Activated naive CD4-positive, alpha-beta T cell treated with anti-CD3 and anti-CD28 coated beads for 36 hours (primary cell): ENCODE measurements at regions not wholly inside any gene's neighbourhood (a gene's known extent, or its start where the extent isn't known, plus 50 kb on each side); places are given as distances from the start of the nearest gene placed in this dataset.

Source experiments
- CTCF ChIA-PET: fragments of 350-600 bp; sonication (Branson Sonifier 250); formaldehyde crosslinking; loops from one replicate; lab custom pipeline; 2021; ENCODE audit warnings: antibody characterized with exemption; lab: Charles Lee
- DNase-seq: peaks from one replicate; pipeline ENCODE4 v3.0.0-alpha.2; 2020
- H3K27ac Mint-ChIP-seq: one replicate; pipeline ENCODE4 v1.8.0; 2021; ENCODE audit warnings: mild to moderate bottlenecking, mixed read lengths
- H3K27me3 Mint-ChIP-seq: one replicate; pipeline ENCODE4 v1.8.0; 2021; ENCODE audit warnings: low read depth, mixed read lengths
- H3K36me3 Mint-ChIP-seq: one replicate; pipeline ENCODE4 v1.8.0; 2021; ENCODE audit warnings: low read depth, mixed read lengths
- H3K4me1 Mint-ChIP-seq: one replicate; pipeline ENCODE4 v1.8.0; 2021; ENCODE audit warnings: low read depth, mixed read lengths
- H3K4me3 Mint-ChIP-seq: one replicate; pipeline ENCODE4 v1.8.0; 2021; ENCODE audit warnings: mild to moderate bottlenecking, moderate library complexity, mixed read lengths
- H3K9me3 Mint-ChIP-seq: one replicate; pipeline ENCODE4 v1.8.0; 2021; ENCODE audit warnings: mixed read lengths
- intact Hi-C: fragments of 100-400 bp; cut with micrococcal nuclease; formaldehyde crosslinking; loops from one replicate; pipeline ENCODE4 v1.15.1; 2023

GRCh38 chr17:37802712-37803416 is 58.0 kb upstream of the HNF1B start:
- H3K36me3 Mint-ChIP-seq, result no peaks in the 10 kb centered on the region
- H3K27me3 Mint-ChIP-seq, result peaks cover 6% of the 10 kb centered on the region
- H3K4me1 Mint-ChIP-seq, result no peaks in the 10 kb centered on the region
- no peak for DNase-seq
- H3K27ac Mint-ChIP-seq, result no peak overlapping the region
- CTCF ChIA-PET, result no interaction called here
- intact Hi-C loops, result no loop called here
- H3K9me3 Mint-ChIP-seq, result no peaks in the 10 kb centered on the region
- H3K4me3 Mint-ChIP-seq, result no peak overlapping the region

- Mint-ChIP-seq H3K27ac (no peak overlapping the region), H3K9me3 (no peaks in the 10 kb centered on the region), H3K4me3 (no peak overlapping the region), H3K36me3 (no peaks in the 10 kb centered on the region), H3K4me1 (no peaks in the 10 kb centered on the region), H3K27me3 (peaks cover 8% of the 10 kb centered on the region)
- DNase-seq, result no peak
- intact Hi-C loops, result no loop called here
- CTCF ChIA-PET, result interaction anchor here (0.9 kb wide), 1 partner anchor 10 kb away, joined by 3 read pairs; no protein-coding TSS in a partner anchor
Measured at GRCh38 chr17:37802061-37802595, 57.3 kb upstream of the HNF1B start.

GRCh38 chr17:37801171-37801570 is 56.3 kb upstream of the HNF1B start:
- H3K9me3 Mint-ChIP-seq, result no peaks in the 10 kb centered on the region
- intact Hi-C loops, result no loop called here
- no peak for DNase-seq
- no peaks in the 10 kb centered on the region for H3K36me3 Mint-ChIP-seq
- peaks cover 8% of the 10 kb centered on the region for H3K27me3 Mint-ChIP-seq
- no peak overlapping the region for H3K4me3 Mint-ChIP-seq
- CTCF ChIA-PET, result interaction anchor here (0.9 kb wide), 1 partner anchor 9 kb away, joined by 3 read pairs; no protein-coding TSS in a partner anchor
- no peaks in the 10 kb centered on the region for H3K4me1 Mint-ChIP-seq
- no peak overlapping the region for H3K27ac Mint-ChIP-seq

DNA sequence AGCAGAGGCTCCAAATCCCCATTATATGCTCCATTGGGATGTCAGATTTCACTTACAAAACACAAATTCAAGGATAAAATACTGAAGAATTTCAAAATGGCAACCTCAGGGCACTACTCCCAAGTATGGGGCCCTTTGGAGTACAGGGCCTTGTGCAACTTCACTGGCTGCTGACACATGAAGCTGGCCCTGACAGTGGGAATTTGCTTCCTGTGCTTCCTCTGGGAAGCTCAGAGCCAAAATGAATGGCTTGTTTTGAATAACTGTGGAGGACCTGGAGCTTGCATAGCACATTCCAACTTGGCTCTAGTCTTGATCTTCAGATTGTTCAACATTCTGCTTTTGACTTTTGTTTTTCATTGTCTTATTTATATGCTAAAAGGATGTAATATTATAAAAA is 52.3 kb upstream of the HNF1B start:
- Mint-ChIP-seq H3K27ac (no peak overlapping the region), H3K27me3 (peaks cover 11% of the 10 kb centered on the region), H3K36me3 (no peaks in the 10 kb centered on the region), H3K4me1 (no peaks in the 10 kb centered on the region), H3K4me3 (no peak overlapping the region), H3K9me3 (no peaks in the 10 kb centered on the region)
- no peak for DNase-seq
- CTCF ChIA-PET, result no interaction called here
- intact Hi-C loops, result no loop called here

- CTCF ChIA-PET, result interaction anchor here (0.6 kb wide), 1 partner anchor 137 kb away, joined by 3 read pairs; no protein-coding TSS in a partner anchor
- Mint-ChIP-seq H3K27ac (no peak overlapping the region), H3K9me3 (no peaks in the 10 kb centered on the region), H3K27me3 (peaks cover 16% of the 10 kb centered on the region), H3K36me3 (no peaks in the 10 kb centered on the region), H3K4me3 (no peak overlapping the region), H3K4me1 (no peaks in the 10 kb centered on the region)
- no peak for DNase-seq
- intact Hi-C loops, result no loop called here
Measured at GRCh38 chr17:37796076-37796475, 51.2 kb upstream of the HNF1B start.
